ENCODE measurements at regions not wholly inside any gene's neighbourhood (a gene's known extent, or its start where the extent isn't known, plus 50 kb on each side); places are given as distances from the start of the nearest gene placed in this dataset.

GRCh38 chr5:60263346-60263745 is 369.8 kb upstream of the PDE4D start:
- H3K4me3 ChIP-seq = no peak overlapping the region
- intact Hi-C loops (cut with DNase I) = no loop called here
- DNase-seq (ENCODE audit: extremely low spot score in 2 of 2) = no peak

GRCh38 chr5:60262576-60263295 is 369.2 kb upstream of the PDE4D start:
- Histone ChIP-seq H3K27me3 (no peaks in the 10 kb centered on the region), H3K36me3 (no peaks in the 10 kb centered on the region), H3K4me3 (no peak overlapping the region), H3K4me1 (no peaks in the 10 kb centered on the region), H3K9me3 (no peaks in the 10 kb centered on the region), H3K27ac (no peak overlapping the region)
- no peak for DNase-seq (ENCODE audit: extremely low spot score in 2 of 2)
- TF ChIP-seq CTCF (IDR thresholded peaks at IDR 0.05) (no peak), POLR2AphosphoS5 (IDR thresholded peaks at IDR 0.05; ENCODE audit: insufficient read depth in 1 of 2, low read depth in 1 of 2) (no peak), POLR2A (IDR thresholded peaks at IDR 0.05) (no peak)
- intact Hi-C loops (cut with DNase I) = no loop called here

More at GRCh38 chr5:60263346-60263745, 369.8 kb upstream of the PDE4D start:
- H3K27ac ChIP-seq = no peak overlapping the region
- H3K4me1 ChIP-seq = no peaks in the 10 kb centered on the region
- TF ChIP-seq CTCF (IDR thresholded peaks at IDR 0.05) = no peak
- no peak for TF ChIP-seq POLR2A (IDR thresholded peaks at IDR 0.05)
- TF ChIP-seq POLR2AphosphoS5 (IDR thresholded peaks at IDR 0.05; ENCODE audit: insufficient read depth in 1 of 2, low read depth in 1 of 2) = no peak
- no peaks in the 10 kb centered on the region for H3K36me3 ChIP-seq
- no peaks in the 10 kb centered on the region for H3K9me3 ChIP-seq
- no peaks in the 10 kb centered on the region for H3K27me3 ChIP-seq

- Histone ChIP-seq H3K4me1 (no peaks in the 10 kb centered on the region), H3K4me3 (no peak overlapping the region), H3K27ac (no peak overlapping the region), H3K27me3 (no peaks in the 10 kb centered on the region), H3K9me3 (no peaks in the 10 kb centered on the region), H3K36me3 (no peaks in the 10 kb centered on the region)
- intact Hi-C loops (cut with DNase I) = no loop called here
- DNase-seq (ENCODE audit: extremely low spot score in 2 of 2) = no peak
- TF ChIP-seq POLR2AphosphoS5 (IDR thresholded peaks at IDR 0.05; ENCODE audit: insufficient read depth in 1 of 2, low read depth in 1 of 2) (no peak), POLR2A (IDR thresholded peaks at IDR 0.05) (no peak), CTCF (IDR thresholded peaks at IDR 0.05) (no peak)
These were observed 368.2 kb upstream of the PDE4D start for GRCh38 chr5:60261732-60262131.

- intact Hi-C loops (cut with DNase I) = no loop called here
These were observed 367.1 kb upstream of the PDE4D start for GRCh38 chr5:60260658-60261057.

More at GRCh38 chr5:60260658-60261057, 367.1 kb upstream of the PDE4D start:
- DNase-seq (ENCODE audit: extremely low spot score in 2 of 2) = no peak
- Histone ChIP-seq H3K9me3 (no peaks in the 10 kb centered on the region), H3K27ac (no peak overlapping the region), H3K4me1 (no peaks in the 10 kb centered on the region), H3K27me3 (no peaks in the 10 kb centered on the region), H3K4me3 (no peak overlapping the region), H3K36me3 (no peaks in the 10 kb centered on the region)
- TF ChIP-seq CTCF (IDR thresholded peaks at IDR 0.05) (no peak), POLR2AphosphoS5 (IDR thresholded peaks at IDR 0.05; ENCODE audit: insufficient read depth in 1 of 2, low read depth in 1 of 2) (no peak), POLR2A (IDR thresholded peaks at IDR 0.05) (no peak)
